GM12892 (cell line): ENCODE measurements at regions not wholly inside any gene's neighbourhood (a gene's known extent, or its start where the extent isn't known, plus 50 kb on each side); places are given as distances from the start of the nearest gene placed in this dataset.
"Not testable (repeated sequence)": the region's sequence is repeated elsewhere in the genome, so short reads cannot be mapped to it uniquely, and the experiment has no call there.

Experiments used
- DNase-seq: peaks from one replicate; pipeline ENCODE4 v3.0.0; 2011; ENCODE audit not compliant: insufficient read length
- FAIRE-seq: peaks from 2 replicates; lab custom pipeline; 2011; peaks lifted over from hg19 to GRCh38; lab: Jason Lieb, UNC
- POLR2A ChIP-seq: IDR thresholded peaks from 2 replicates; pipeline ENCODE4 v1.6.1; 2011; ENCODE audit warnings: low read depth, low read length, control low read depth
- POLR2AphosphoS5 ChIP-seq: IDR thresholded peaks from 2 replicates; pipeline ENCODE4 v1.6.1; 2011; ENCODE audit warnings: low read depth, low read length, control low read depth
- TAF1 ChIP-seq: IDR thresholded peaks from 2 replicates; pipeline ENCODE4 v1.6.1; 2011; ENCODE audit warnings: low read depth, mild to moderate bottlenecking, control low read depth, low read length, borderline replicate concordance

- FAIRE-seq (no peak), DNase-seq (no peak)
- TF ChIP-seq TAF1, result no peak
- TF ChIP-seq POLR2AphosphoS5, result no peak
- TF ChIP-seq POLR2A, result no peak
Observed at GRCh38 chr4:4655901-4656300, 114.1 kb upstream of the STX18 start.

- DNase-seq (no peak), FAIRE-seq (no peak)
- no peak for TF ChIP-seq POLR2AphosphoS5
- TF ChIP-seq TAF1, result no peak
- TF ChIP-seq POLR2A, result no peak
Observed at GRCh38 chr4:4655011-4655410, 113.2 kb upstream of the STX18 start.

DNA sequence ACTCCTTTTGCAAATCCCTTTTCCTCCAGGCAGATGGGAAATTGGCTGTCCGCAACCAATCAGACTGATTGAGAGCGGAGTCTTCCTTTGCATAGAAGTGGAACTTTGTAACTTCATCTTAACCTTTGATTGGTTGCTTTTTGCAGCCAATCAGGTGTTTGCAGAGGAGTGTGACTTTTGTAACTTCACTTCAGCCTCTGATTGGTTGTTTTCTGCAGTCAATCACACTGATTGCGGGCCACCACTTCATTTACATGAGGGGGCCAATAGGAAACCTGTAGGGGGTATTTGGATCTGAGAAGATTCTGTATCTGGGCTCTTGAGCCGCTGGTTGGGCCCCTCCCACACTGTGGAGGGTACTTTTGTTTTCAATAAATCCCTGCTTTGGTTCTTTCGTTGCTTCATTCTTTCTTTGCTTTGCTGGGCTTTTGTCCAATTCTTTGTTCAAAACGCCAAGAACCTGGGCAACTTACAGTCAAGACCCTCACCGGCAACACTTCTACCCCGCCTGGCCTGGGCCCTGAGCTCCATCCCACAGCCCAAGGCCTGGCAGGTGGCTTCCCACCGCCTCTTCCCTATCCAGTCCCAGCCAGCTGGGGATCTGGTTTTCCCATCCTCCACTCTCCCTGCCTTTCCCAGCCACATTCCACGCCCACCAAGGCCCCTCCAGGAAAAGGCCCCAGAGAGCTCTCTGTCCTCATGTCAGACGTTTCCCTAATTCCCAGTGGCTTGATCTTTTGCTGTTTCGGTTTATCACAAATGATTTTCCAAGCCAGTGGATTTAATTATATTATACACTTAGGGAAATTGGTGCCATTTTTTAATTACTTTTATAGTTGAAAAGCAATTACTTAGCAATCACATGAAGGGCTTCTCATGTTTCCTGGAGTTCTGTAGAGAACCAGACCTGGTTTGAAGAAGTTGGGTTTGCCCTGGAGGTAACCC lies 110.2 kb upstream of the STX18 start:
- TF ChIP-seq TAF1, result no peak
- TF ChIP-seq POLR2A, result no peak
- TF ChIP-seq POLR2AphosphoS5, result no peak
- DNase-seq, result no peak
- no peak for FAIRE-seq

DNA sequence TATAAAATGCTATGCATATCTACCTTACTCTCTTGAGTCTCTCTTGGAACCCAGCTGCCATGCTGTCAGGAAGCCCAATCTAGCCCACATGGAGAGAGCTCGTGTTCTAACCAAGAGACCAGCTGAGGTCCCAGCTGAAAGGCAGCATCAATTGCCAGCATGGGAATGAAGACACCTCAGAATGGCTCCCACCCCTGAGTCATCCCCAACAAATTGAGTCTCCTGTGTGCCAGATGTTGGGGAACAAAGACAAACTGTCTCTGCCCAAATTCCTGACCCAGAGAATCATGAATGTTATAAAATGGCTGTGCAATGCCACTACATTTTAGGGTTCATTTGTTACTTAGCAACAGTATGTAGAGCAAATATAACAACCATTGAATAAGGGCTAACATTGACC lies 105.2 kb upstream of the STX18 start:
- FAIRE-seq (no peak), DNase-seq (no peak)
- TF ChIP-seq POLR2A (no peak), TAF1 (no peak), POLR2AphosphoS5 (no peak)

- DNase-seq (no peak), FAIRE-seq (no peak)
- TF ChIP-seq POLR2A, result no peak
- TF ChIP-seq POLR2AphosphoS5, result no peak
- TF ChIP-seq TAF1, result no peak
Observed at GRCh38 chr4:4645743-4646142, 103.9 kb upstream of the STX18 start.

- DNase-seq, FAIRE-seq: not testable (repeated sequence)
Observed at GRCh38 chr4:4644277-4644676, 102.4 kb upstream of the STX18 start.

- FAIRE-seq, DNase-seq: not testable (repeated sequence)
Observed at GRCh38 chr4:4643743-4644142, 101.9 kb upstream of the STX18 start.

DNA sequence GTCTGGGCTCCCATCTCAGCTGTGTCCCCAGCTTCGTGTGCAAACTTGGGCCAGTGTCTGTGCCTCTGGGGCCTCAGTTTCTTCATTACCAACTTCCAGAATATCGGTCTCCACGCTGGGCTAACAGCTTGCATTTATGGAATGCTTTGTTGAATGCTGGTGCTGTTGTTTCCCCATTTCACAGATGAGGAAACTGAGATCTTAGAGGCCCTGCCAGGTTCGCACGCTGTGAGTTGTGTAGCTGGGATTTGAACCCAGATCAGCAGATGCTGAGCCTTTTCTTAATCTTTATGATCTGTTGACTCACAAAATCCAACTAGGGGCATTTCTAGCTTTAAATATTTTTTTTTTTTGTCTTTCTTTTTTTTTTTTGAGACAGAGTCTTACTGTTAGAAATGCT lies 101.5 kb upstream of the STX18 start:
- no peak for FAIRE-seq
- DNase-seq, result no peak
- TF ChIP-seq POLR2AphosphoS5 (no peak), POLR2A (no peak), TAF1 (no peak)

DNA sequence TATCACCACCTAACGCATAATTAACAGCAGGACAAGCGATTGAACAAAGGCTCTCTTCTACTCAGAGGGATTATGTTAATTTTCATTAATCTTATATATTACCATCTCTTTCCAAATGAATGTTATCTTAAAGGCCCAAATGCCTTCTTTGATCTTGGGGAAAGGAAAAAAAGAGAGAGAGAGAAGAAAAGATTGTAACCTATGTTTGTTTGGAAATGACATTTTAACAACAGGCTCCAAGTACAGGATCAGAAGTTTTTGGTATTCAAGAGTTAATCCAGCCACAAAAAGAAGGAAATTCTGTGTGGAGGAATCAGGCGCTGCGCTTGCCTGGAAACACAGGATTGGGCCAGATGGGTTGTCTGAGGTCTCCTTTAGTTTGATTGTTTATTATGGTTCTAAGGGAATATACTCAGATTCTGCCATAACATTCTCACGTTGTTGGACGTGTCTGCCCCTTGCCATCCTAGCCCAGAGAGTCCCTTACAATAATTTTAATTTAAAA lies 100.7 kb upstream of the STX18 start:
- no peak for TF ChIP-seq TAF1
- no peak for TF ChIP-seq POLR2A
- no peak for TF ChIP-seq POLR2AphosphoS5
- FAIRE-seq, result no peak
- no peak for DNase-seq

- no peak for TF ChIP-seq POLR2A
- no peak for TF ChIP-seq TAF1
- no peak for TF ChIP-seq POLR2AphosphoS5
- FAIRE-seq, result no peak
- no peak for DNase-seq
Observed at GRCh38 chr4:4641661-4642495, 100.0 kb upstream of the STX18 start.

DNA sequence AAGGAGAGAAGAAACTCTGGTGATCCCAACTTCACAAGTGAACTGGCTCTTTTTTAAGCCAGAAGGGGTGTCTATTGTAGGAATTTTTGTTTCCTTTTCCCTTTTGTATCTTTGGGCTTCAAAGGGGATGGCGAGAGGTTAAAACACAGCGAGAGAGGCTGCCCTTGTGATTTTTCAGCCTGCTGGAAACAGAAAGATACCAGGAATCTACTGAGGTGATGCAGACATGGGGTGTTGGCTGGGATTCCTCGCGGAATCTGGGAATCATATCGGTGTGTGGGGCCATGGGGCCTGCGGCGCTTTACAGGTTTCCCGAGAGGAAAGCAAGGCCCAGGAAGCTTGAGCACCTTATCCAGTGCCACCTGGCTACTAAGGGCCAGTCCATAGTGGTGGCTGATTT lies 99.4 kb upstream of the STX18 start:
- FAIRE-seq (no peak), DNase-seq (no peak)
- TF ChIP-seq POLR2AphosphoS5 (no peak), TAF1 (no peak), POLR2A (no peak)

- FAIRE-seq, result no peak
- no peak for DNase-seq
- no peak for TF ChIP-seq POLR2AphosphoS5
- no peak for TF ChIP-seq TAF1
- TF ChIP-seq POLR2A, result no peak
Observed at GRCh38 chr4:4640692-4641091, 98.8 kb upstream of the STX18 start.

GRCh38 chr4:4639370-4639769 lies 97.5 kb upstream of the STX18 start:
- TF ChIP-seq POLR2A (no peak), TAF1 (no peak), POLR2AphosphoS5 (no peak)
- DNase-seq (no peak), FAIRE-seq (no peak)
